GM18499 (cell line): ENCODE measurements at regions not wholly inside any gene's neighbourhood (a gene's known extent, or its start where the extent isn't known, plus 50 kb on each side); places are given as distances from the start of the nearest gene placed in this dataset.
"Not testable (repeated sequence)": the region's sequence is repeated elsewhere in the genome, so short reads cannot be mapped to it uniquely, and the experiment has no call there.

Experiments
- ATAC-seq: cut with Tn5 transposase; IDR thresholded peaks from one replicate; pipeline ENCODE4 v1.9.1; 2021; ENCODE audit warnings: moderate number of reproducible peaks; ENCODE audit not compliant: insufficient read depth, unreplicated experiment

DNA sequence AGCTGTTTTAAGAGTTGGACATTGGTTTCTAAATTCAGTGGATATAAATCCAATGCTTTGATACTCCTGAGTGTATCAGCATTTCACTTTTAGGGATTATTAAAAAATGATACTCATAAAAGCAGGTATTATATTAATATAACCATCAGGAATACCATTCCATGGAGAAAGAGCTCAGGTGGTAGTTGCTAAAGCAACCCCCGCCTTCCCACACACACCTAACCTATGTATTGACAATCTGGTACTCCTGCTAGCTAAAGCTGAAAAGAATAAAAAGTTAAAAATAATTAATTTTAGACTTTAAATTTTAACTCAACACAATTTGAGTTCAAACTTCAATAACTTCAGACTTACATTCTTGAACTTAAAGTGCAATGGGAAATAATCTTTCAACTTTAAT, 717.1 kb upstream of the HS3ST1 start:
- ATAC-seq = no peak

- no peak for ATAC-seq
These were observed 716.4 kb upstream of the HS3ST1 start for GRCh38 chr4:12145106-12145505.

DNA sequence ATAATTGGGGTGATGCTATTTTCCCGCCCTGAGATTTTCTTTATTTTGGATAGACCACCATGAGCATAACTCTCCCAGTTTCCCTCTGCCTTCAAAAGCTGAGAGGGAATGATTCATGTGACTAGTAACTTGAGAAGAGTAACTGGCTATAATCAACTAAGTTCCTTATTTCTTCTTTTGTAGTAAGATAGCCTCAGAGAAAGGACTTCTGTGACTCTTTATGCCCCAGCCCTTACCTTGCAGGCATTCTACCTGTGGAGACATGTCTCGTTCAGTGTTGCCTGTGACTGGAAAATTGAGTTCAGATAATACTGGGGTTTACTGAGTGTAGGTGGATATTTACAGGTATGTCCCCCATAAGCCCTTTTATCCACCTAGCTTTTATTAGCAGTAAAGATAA, 715.4 kb upstream of the HS3ST1 start:
- no peak for ATAC-seq

DNA sequence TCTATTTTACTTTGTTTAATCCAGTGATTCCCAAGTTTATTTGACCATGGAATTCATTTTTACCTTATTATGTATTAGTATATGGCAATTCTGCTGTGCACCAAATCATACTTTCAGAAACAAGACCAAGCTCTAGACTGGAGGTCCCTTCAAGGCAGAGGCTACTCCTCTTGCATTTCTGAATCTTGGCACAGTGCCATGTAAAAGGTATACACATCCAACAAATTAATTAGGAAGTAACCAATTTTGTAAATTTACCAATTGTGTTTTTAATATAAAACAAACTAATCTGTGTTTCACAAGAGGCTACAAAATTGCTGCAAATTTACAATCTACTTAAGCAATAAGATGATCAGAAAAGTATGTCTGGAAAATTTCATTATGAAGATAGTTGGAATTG, 712.2 kb upstream of the HS3ST1 start:
- no peak for ATAC-seq

GRCh38 chr4:12139296-12139695, 710.6 kb upstream of the HS3ST1 start:
- no peak for ATAC-seq

DNA sequence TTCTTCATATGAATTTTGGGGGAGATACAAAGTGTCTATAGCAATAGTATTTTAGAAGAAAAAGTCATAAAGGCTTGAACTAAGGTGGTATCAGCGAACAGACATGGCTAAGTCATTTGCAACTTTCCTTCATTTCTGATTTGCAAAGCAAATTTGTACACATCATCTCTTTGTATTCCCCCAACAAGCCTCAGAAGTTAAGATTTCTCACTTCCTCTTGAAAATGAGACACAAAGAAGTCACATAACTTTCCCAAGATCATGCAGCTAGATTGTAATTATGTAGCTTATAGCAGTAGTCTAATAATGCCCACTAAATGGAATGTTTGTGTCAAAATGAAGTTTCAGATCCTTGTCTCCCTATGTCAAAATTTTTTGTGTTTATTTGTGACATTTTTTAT, 709.8 kb upstream of the HS3ST1 start:
- no peak for ATAC-seq

- ATAC-seq = no peak
These were observed 708.9 kb upstream of the HS3ST1 start for GRCh38 chr4:12137575-12137974.

GRCh38 chr4:12126474-12126873, 697.8 kb upstream of the HS3ST1 start:
- ATAC-seq = no peak

DNA sequence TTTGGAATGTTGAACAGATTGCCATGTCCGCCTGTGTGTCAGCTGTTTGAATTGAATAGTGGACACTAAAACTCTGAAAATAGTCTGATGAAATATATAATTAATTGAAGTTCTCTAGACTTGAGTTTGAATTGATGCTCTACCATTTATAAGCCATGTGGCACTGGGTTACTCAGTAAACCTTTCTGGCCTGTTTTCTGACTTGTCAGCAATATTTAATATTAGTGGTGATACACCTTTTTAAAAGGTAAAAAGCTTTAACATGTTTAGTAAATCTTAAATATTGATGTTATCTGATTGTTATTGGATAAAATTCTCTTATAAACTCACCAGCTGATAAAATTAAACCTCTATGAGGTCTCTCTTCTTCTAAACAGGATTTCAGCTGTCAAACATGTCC, 695.4 kb upstream of the HS3ST1 start:
- ATAC-seq = no peak

DNA sequence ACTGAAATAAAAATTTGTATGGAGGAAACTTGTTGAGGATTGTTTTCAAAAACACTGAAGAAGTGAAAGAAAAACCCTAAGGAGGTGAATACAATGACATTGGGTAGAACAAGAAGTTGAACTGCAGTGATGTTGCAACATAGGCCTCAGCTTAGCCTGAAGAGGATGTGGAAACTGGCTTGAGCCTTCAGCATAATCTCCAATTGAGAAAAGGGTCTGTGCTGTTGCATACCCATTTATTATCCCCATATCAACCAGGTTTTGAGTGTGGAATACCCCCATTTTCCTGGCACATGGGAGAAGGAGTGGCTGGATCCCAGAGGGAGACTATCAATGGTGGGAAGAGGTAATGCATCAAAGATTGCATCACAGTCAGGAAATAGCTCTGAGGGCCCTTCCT, 695.0 kb upstream of the HS3ST1 start:
- no peak for ATAC-seq

DNA sequence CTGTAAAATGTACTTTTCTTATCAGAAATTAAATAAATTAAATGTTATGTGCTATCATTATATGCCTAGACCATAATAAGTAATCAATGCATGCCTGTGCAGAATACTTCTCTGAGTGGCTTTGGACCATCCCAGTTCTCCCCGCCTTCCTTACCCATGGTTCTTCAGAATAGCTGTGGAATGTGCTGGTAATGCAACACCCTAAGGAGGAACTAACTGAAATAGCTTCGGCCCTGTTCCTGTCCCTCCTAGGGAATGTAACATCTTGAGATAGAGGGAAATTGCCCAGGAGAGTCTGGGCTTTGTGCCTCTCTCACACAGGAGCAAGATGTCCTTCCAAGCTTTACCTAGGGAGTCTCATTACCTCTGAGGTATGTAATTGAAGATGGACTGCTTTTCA, 693.6 kb upstream of the HS3ST1 start:
- no peak for ATAC-seq

DNA sequence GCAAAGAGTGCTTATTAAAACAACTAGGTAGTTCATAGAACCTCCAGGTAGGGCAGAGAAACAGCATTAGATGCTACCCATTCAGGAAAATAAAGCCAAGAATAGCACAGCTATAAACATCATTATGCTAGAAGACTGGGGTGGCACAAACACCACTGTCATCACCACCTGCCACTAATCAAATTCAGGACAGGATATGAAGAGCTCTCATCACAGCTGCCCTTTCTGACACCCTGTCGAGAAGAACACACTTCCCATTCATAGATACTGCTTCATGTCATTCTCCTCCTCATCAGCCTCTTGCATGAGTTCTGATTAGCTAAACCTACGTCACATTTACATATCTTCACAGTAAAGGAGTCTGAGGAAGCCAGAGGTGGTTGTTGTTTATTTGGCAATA, 692.3 kb upstream of the HS3ST1 start:
- no peak for ATAC-seq

DNA sequence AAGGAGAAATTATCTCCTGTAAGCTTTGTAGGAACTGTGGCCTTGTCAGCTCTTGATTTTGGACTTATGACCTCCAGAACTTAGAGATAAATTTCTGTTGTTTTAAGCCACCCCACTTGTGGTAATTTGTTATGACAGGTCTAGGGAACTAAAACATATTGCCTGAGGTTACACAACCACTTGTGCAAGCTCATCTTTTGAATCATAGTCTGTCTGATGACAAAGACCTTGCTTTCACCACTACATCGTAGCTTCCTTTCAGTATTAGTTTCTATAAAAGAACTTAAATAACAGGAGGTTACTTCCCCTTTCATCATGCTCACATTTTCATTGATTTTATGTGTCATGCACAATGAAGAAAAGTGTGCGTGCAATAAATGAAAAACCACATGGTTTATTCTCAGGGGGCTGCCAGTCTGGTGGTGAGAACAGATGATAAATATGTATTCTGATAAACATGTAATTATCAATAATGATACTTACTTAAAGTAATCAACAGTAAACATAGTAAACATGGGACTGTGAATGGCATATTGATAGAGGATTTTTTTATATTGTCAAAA, 690.0 kb upstream of the HS3ST1 start:
- ATAC-seq = peak; percentile 84

- ATAC-seq = no peak
These were observed 687.4 kb upstream of the HS3ST1 start for GRCh38 chr4:12116009-12116552.

- no peak for ATAC-seq
These were observed 681.9 kb upstream of the HS3ST1 start for GRCh38 chr4:12110627-12111026.

- ATAC-seq = not testable (repeated sequence)
These were observed 680.4 kb upstream of the HS3ST1 start for GRCh38 chr4:12109056-12109455.

DNA sequence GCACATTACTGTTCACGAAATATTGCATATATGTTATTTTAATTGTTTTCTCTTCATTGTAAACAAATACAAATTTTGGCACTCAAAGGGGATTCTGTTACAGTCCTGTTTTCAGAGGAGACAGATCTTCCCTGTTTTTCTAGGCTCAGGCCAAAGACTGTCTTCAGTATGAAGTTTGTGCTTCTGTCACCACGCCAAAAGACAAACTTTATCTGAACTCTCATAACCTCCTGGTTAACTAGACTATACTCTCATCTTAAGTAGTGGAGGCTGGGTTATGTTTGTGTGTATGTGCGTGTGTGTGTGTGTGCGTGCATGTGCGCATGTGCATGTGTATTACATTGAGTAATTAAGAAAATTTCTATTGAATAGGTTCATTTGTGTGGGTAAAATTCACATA, 676.8 kb upstream of the HS3ST1 start:
- ATAC-seq = no peak

- not testable (repeated sequence) for ATAC-seq
These were observed 661.2 kb upstream of the HS3ST1 start for GRCh38 chr4:12089920-12090319.

DNA sequence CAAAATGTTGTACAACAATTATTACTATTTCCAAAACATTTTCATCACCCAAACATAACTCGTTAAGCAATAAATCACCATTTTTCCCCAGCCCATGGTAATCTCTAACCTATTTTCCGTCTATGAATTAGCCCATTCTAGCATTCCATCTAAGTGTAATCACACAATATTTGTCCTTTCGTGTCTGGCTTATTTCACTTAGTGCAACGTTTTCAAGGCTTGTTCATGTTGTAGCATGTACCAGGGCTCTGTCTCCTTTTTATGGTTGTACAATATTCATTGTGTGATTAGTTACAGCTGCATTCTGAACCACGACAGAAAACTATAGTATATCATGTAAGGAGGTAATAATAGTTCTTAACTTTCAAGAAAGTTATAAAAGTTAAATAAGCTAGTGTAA, 656.0 kb upstream of the HS3ST1 start:
- ATAC-seq = no peak

DNA sequence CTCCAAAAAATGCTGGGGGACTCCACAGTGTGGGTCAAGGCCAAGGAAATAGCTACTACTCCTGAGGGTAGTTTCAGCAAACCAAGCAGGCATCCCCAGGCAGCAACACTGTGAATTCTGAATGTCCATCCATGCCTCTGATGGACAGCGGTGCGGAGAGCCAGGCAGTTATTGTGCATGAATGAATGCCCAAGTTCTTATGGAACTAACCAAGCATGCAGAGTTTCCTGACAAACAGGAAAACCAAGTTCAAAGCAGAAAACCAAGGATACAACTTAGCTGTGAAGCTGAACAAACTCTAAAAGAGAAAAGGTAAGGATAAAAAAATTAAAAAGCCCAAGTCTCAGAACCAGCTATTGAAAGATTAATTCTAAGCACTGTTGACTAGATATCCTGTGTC, 642.6 kb upstream of the HS3ST1 start:
- ATAC-seq = no peak

- ATAC-seq = no peak
These were observed 625.3 kb upstream of the HS3ST1 start for GRCh38 chr4:12053966-12054365.

- ATAC-seq = no peak
These were observed 624.9 kb upstream of the HS3ST1 start for GRCh38 chr4:12053556-12053955.

GRCh38 chr4:12050357-12050756, 621.7 kb upstream of the HS3ST1 start:
- ATAC-seq = no peak
